PC-9 (cell line): ENCODE measurements at regions not wholly inside any gene's neighbourhood (a gene's known extent, or its start where the extent isn't known, plus 50 kb on each side); places are given as distances from the start of the nearest gene placed in this dataset.

ENCODE experiments used
- BruUV-seq: library from RNA; stranded (reverse); fragments of 400-500 nt; replicated peaks from 2 replicates; lab custom pipeline; 2021; lab: Mats Ljungman, UMichigan
- CTCF ChIA-PET: fragments of 300-600 bp; sonication (Branson Sonifier 250); formaldehyde crosslinking; loops from one replicate; lab custom pipeline; 2022; ENCODE audit warnings: antibody characterized with exemption; lab: Charles Lee
- POLR2A ChIA-PET: fragments of 300-600 bp; sonication (Branson Sonifier 250); formaldehyde crosslinking; loops from one replicate; lab custom pipeline; 2022; ENCODE audit warnings: antibody characterized with exemption; ENCODE audit not compliant: unreplicated experiment; lab: Charles Lee
- DNase-seq, 2 experiments: peaks; one replicate each; pipeline versions ENCODE4 v3.0.0 to v3.0.0-alpha.2; 2015 to 2022; ENCODE audit warnings: mixed read lengths in 1 of 2
- H2AFZ ChIP-seq: fragments of 200-600 bp; sonication (generic); 2 replicates; pipeline ENCODE4 v1.8.1; 2017; ENCODE audit warnings: antibody characterized with exemption
- H3F3A ChIP-seq: fragments of 200-600 bp; sonication (generic); 2 replicates; pipeline ENCODE4 v1.8.1; 2017; ENCODE audit warnings: antibody characterized with exemption, mild to moderate bottlenecking, low read depth; ENCODE audit not compliant: insufficient read depth
- H3K27ac ChIP-seq: fragments of 200-600 bp; sonication (generic); 2 replicates; pipeline ENCODE4 v1.6.1; 2016; ENCODE audit warnings: mixed run types
- H3K27me3 ChIP-seq: fragments of 200-600 bp; sonication (generic); 2 replicates; pipeline ENCODE4 v1.6.1; 2016; ENCODE audit warnings: low read depth, mixed run types; ENCODE audit not compliant: insufficient read depth
- H3K36me3 ChIP-seq: fragments of 200-600 bp; sonication (generic); 2 replicates; pipeline ENCODE4 v1.6.1; 2016; ENCODE audit warnings: low read depth, mixed run types
- H3K4me1 ChIP-seq: fragments of 200-600 bp; sonication (generic); replicated peaks from 2 replicates; pipeline ENCODE4 v1.6.1; 2016; ENCODE audit warnings: mixed run types; ENCODE audit not compliant: insufficient read depth
- H3K4me2 ChIP-seq: fragments of 200-600 bp; sonication (generic); 2 replicates; pipeline ENCODE4 v1.6.1; 2017; ENCODE audit warnings: mixed run types
- H3K4me3 ChIP-seq: fragments of 200-600 bp; sonication (generic); 2 replicates; pipeline ENCODE4 v1.6.1; 2016; ENCODE audit warnings: mixed run types
- H3K79me2 ChIP-seq: fragments of 200-600 bp; sonication (generic); 2 replicates; pipeline ENCODE4 v1.6.1; 2017; ENCODE audit warnings: low read depth, mixed run types
- H3K9me2 ChIP-seq: fragments of 200-600 bp; sonication (generic); 2 replicates; pipeline ENCODE4 v1.8.1; 2017; ENCODE audit warnings: mild to moderate bottlenecking; ENCODE audit not compliant: insufficient read depth
- H3K9me3 ChIP-seq: fragments of 200-600 bp; sonication (generic); 2 replicates; pipeline ENCODE4 v1.8.1; 2016; ENCODE audit warnings: low read depth; ENCODE audit not compliant: insufficient read depth
- H4K20me1 ChIP-seq: fragments of 200-600 bp; sonication (generic); 2 replicates; pipeline ENCODE4 v1.8.1; 2017; ENCODE audit not compliant: insufficient read depth
- CTCF ChIP-seq: fragments of 200-600 bp; sonication (generic); conservative IDR thresholded peaks from 2 replicates; pipeline ENCODE4 v1.6.1; 2017; ENCODE audit warnings: mixed run types, antibody characterized with exemption, mild to moderate bottlenecking, moderate library complexity
- EZH2 ChIP-seq: fragments of 200-600 bp; sonication (generic); IDR thresholded peaks from 2 replicates; pipeline ENCODE4 v1.8.0; 2017; ENCODE audit warnings: antibody characterized with exemption, low read depth
- intact Hi-C: fragments of 100-400 bp; cut with micrococcal nuclease; formaldehyde crosslinking; loops from one replicate; pipeline ENCODE4 v1.10.0; 2022; ENCODE audit not compliant: unreplicated experiment

- CTCF ChIA-PET, result no interaction called here
- no peak for TF ChIP-seq EZH2
- no peak for TF ChIP-seq CTCF
- intact Hi-C loops, result no loop called here
Measured at GRCh38 chr3:105062853-105063252, 303.9 kb upstream of the ALCAM start.

DNA sequence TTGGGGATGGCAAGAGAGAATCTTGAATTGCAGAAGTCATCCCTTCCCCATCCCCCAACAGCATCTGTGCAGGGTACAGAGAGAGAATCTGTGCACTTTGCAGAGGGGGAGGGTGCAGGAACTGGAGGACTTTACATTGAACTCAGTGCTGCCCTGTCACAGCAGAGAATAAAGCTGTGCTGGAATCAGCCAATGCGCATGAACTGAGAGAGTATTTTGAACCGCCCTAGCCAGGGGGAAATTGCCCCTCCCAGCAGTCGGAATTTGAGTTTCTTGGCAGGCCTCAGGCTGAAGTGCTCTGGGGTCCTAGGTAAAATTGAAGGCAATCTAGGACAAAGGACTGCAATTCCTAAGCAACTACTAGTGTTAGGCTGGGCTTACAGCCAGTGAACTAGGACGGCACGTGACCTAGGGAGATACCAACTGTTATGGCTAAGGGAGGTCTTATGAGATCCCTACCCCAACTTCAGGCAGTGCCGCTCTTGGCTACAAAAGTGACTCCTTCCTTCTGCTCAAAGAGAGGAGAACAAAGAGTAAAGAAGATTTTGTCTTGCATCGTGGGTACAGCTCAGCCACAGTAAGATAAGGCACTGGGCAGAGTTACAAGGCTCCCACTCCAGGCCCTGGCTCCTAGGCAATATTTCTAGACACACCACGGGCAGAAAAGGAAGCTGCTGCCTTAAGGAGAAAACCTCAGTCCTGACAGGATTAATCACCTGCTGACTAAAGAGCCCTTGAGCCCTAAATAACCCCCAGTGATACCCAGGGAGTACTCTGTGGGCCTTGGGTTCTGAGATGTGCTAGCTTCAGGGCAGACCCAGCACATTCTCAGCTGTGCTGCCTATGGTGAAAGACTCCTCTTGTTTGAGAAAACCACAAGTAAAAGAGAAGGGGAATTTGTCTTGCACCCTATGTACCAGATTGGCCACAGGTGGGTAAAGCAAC is 300.5 kb upstream of the ALCAM start:
- ChIA-PET POLR2A (no interaction called here), CTCF (no interaction called here)
- Histone ChIP-seq H3F3A (no peaks in the 10 kb centered on the region), H3K4me2 (no peak overlapping the region), H3K79me2 (no peaks in the 10 kb centered on the region), H3K9me2 (peaks cover 11% of the 10 kb centered on the region; the same call in 1 of the 2 replicates), H3K4me3 (no peak overlapping the region), H3K4me1 (no peaks in the 10 kb centered on the region), H3K9me3 (no peaks in the 10 kb centered on the region; the same call in 1 of the 2 replicates), H4K20me1 (no peaks in the 10 kb centered on the region), H3K27ac (no peak overlapping the region), H3K27me3 (no peaks in the 10 kb centered on the region), H3K36me3 (no peaks in the 10 kb centered on the region), H2AFZ (peak overlapping the region; percentile 12; the same call in 1 of the 2 replicates)
- DNase-seq, result no peak
- BruUV-seq, result no TSS peak
- TF ChIP-seq EZH2 (no peak), CTCF (no peak)
- intact Hi-C loops, result no loop called here

More at GRCh38 chr3:105062853-105063252, 303.9 kb upstream of the ALCAM start:
- H3K4me2 ChIP-seq, result no peak overlapping the region
- no TSS peak for BruUV-seq
- no peak overlapping the region for H2AFZ ChIP-seq
- no peaks in the 10 kb centered on the region for H3K36me3 ChIP-seq
- H3K79me2 ChIP-seq, result no peaks in the 10 kb centered on the region
- H3K4me3 ChIP-seq, result no peak overlapping the region
- no peaks in the 10 kb centered on the region for H4K20me1 ChIP-seq
- H3K9me2 ChIP-seq, result peaks cover 11% of the 10 kb centered on the region
- no peak for DNase-seq
- H3K4me1 ChIP-seq, result no peaks in the 10 kb centered on the region
- no peaks in the 10 kb centered on the region for H3K9me3 ChIP-seq
- H3K27me3 ChIP-seq, result no peaks in the 10 kb centered on the region
- POLR2A ChIA-PET, result no interaction called here
- no peak overlapping the region for H3K27ac ChIP-seq
- H3F3A ChIP-seq, result no peaks in the 10 kb centered on the region

DNA sequence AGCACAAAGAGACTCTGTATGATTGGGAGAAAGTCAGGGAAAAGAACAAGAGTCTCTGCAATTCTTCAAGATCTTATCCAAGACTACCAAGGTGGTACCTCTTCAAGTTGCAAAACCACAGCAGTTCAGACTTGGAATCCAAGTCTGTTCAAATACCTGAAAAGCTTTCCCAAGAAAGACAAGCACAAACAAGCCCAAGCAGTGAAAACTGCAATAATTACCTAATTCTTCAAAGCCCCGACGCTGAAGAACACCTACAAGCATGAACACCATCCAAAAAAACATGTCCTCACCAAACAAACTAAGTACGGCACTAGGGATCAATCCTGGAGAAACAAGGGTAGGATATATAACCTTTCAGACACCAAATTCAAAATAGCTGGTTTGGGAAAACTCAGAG is 299.3 kb upstream of the ALCAM start:
- POLR2A ChIA-PET, result no interaction called here
- no peak overlapping the region for H3K4me3 ChIP-seq
- DNase-seq, result no peak
- H3K9me2 ChIP-seq, result peaks cover 11% of the 10 kb centered on the region; the same call in 1 of the 2 replicates
- intact Hi-C loops, result no loop called here
- H3F3A ChIP-seq, result no peaks in the 10 kb centered on the region
- no peaks in the 10 kb centered on the region for H4K20me1 ChIP-seq
- no peak for TF ChIP-seq CTCF
- no peak for TF ChIP-seq EZH2
- no peak overlapping the region for H3K27ac ChIP-seq
- H2AFZ ChIP-seq, result peak overlapping the region; percentile 46; the same call in 1 of the 2 replicates
- CTCF ChIA-PET, result no interaction called here
- H3K27me3 ChIP-seq, result no peaks in the 10 kb centered on the region
- no peaks in the 10 kb centered on the region for H3K79me2 ChIP-seq
- no peak overlapping the region for H3K4me2 ChIP-seq
- BruUV-seq, result no TSS peak
- peaks cover 4% of the 10 kb centered on the region; the same call in 1 of the 2 replicates for H3K9me3 ChIP-seq
- H3K36me3 ChIP-seq, result no peaks in the 10 kb centered on the region
- no peaks in the 10 kb centered on the region for H3K4me1 ChIP-seq
